PC-9 (cell line): ENCODE measurements at regions not wholly inside any gene's neighbourhood (a gene's known extent, or its start where the extent isn't known, plus 50 kb on each side); places are given as distances from the start of the nearest gene placed in this dataset.
"Not testable (repeated sequence)": the region's sequence is repeated elsewhere in the genome, so short reads cannot be mapped to it uniquely, and the experiment has no call there.

ENCODE experiments used
- BruUV-seq: library from RNA; stranded (reverse); fragments of 400-500 nt; replicated peaks from 2 replicates; lab custom pipeline; 2021; lab: Mats Ljungman, UMichigan
- CTCF ChIA-PET: fragments of 300-600 bp; sonication (Branson Sonifier 250); formaldehyde crosslinking; loops from one replicate; lab custom pipeline; 2022; ENCODE audit warnings: antibody characterized with exemption; lab: Charles Lee
- POLR2A ChIA-PET: fragments of 300-600 bp; sonication (Branson Sonifier 250); formaldehyde crosslinking; loops from one replicate; lab custom pipeline; 2022; ENCODE audit warnings: antibody characterized with exemption; ENCODE audit not compliant: unreplicated experiment; lab: Charles Lee
- DNase-seq, 2 experiments: peaks; one replicate each; pipeline versions ENCODE4 v3.0.0 to v3.0.0-alpha.2; 2015 to 2022; ENCODE audit warnings: mixed read lengths in 1 of 2
- H2AFZ ChIP-seq: fragments of 200-600 bp; sonication (generic); 2 replicates; pipeline ENCODE4 v1.8.1; 2017; ENCODE audit warnings: antibody characterized with exemption
- H3F3A ChIP-seq: fragments of 200-600 bp; sonication (generic); 2 replicates; pipeline ENCODE4 v1.8.1; 2017; ENCODE audit warnings: antibody characterized with exemption, mild to moderate bottlenecking, low read depth; ENCODE audit not compliant: insufficient read depth
- H3K27ac ChIP-seq: fragments of 200-600 bp; sonication (generic); 2 replicates; pipeline ENCODE4 v1.6.1; 2016; ENCODE audit warnings: mixed run types
- H3K27me3 ChIP-seq: fragments of 200-600 bp; sonication (generic); 2 replicates; pipeline ENCODE4 v1.6.1; 2016; ENCODE audit warnings: low read depth, mixed run types; ENCODE audit not compliant: insufficient read depth
- H3K36me3 ChIP-seq: fragments of 200-600 bp; sonication (generic); 2 replicates; pipeline ENCODE4 v1.6.1; 2016; ENCODE audit warnings: low read depth, mixed run types
- H3K4me1 ChIP-seq: fragments of 200-600 bp; sonication (generic); replicated peaks from 2 replicates; pipeline ENCODE4 v1.6.1; 2016; ENCODE audit warnings: mixed run types; ENCODE audit not compliant: insufficient read depth
- H3K4me2 ChIP-seq: fragments of 200-600 bp; sonication (generic); 2 replicates; pipeline ENCODE4 v1.6.1; 2017; ENCODE audit warnings: mixed run types
- H3K4me3 ChIP-seq: fragments of 200-600 bp; sonication (generic); 2 replicates; pipeline ENCODE4 v1.6.1; 2016; ENCODE audit warnings: mixed run types
- H3K79me2 ChIP-seq: fragments of 200-600 bp; sonication (generic); 2 replicates; pipeline ENCODE4 v1.6.1; 2017; ENCODE audit warnings: low read depth, mixed run types
- H3K9me2 ChIP-seq: fragments of 200-600 bp; sonication (generic); 2 replicates; pipeline ENCODE4 v1.8.1; 2017; ENCODE audit warnings: mild to moderate bottlenecking; ENCODE audit not compliant: insufficient read depth
- H3K9me3 ChIP-seq: fragments of 200-600 bp; sonication (generic); 2 replicates; pipeline ENCODE4 v1.8.1; 2016; ENCODE audit warnings: low read depth; ENCODE audit not compliant: insufficient read depth
- H4K20me1 ChIP-seq: fragments of 200-600 bp; sonication (generic); 2 replicates; pipeline ENCODE4 v1.8.1; 2017; ENCODE audit not compliant: insufficient read depth
- intact Hi-C: fragments of 100-400 bp; cut with micrococcal nuclease; formaldehyde crosslinking; loops from one replicate; pipeline ENCODE4 v1.10.0; 2022; ENCODE audit not compliant: unreplicated experiment
- TF ChIP-seq, protein P1 (sequence below): fragments of 200-600 bp; sonication (generic); conservative IDR thresholded peaks from 2 replicates; pipeline ENCODE4 v1.6.1; 2017; ENCODE audit warnings: mixed run types, antibody characterized with exemption, mild to moderate bottlenecking, moderate library complexity

GRCh38 chr21:9070703-9071102 lies 1450.7 kb upstream of the TPTE start:
- POLR2A ChIA-PET, H3K9me3 ChIP-seq, H2AFZ ChIP-seq, H3K4me3 ChIP-seq, CTCF ChIA-PET, H3K79me2 ChIP-seq, H3K36me3 ChIP-seq, intact Hi-C loops, H3F3A ChIP-seq, H3K4me2 ChIP-seq, H3K9me2 ChIP-seq, H3K27ac ChIP-seq, H4K20me1 ChIP-seq, H3K4me1 ChIP-seq, BruUV-seq, H3K27me3 ChIP-seq, DNase-seq: not testable (repeated sequence)
- TF ChIP-seq, protein P1, sequence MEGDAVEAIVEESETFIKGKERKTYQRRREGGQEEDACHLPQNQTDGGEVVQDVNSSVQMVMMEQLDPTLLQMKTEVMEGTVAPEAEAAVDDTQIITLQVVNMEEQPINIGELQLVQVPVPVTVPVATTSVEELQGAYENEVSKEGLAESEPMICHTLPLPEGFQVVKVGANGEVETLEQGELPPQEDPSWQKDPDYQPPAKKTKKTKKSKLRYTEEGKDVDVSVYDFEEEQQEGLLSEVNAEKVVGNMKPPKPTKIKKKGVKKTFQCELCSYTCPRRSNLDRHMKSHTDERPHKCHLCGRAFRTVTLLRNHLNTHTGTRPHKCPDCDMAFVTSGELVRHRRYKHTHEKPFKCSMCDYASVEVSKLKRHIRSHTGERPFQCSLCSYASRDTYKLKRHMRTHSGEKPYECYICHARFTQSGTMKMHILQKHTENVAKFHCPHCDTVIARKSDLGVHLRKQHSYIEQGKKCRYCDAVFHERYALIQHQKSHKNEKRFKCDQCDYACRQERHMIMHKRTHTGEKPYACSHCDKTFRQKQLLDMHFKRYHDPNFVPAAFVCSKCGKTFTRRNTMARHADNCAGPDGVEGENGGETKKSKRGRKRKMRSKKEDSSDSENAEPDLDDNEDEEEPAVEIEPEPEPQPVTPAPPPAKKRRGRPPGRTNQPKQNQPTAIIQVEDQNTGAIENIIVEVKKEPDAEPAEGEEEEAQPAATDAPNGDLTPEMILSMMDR = peak; percentile 53

GRCh38 chr21:9073010-9073409 lies 1448.4 kb upstream of the TPTE start:
- DNase-seq, H3K36me3 ChIP-seq, H3K27ac ChIP-seq, H3K27me3 ChIP-seq, H3K4me3 ChIP-seq, H3K9me3 ChIP-seq, H3K4me1 ChIP-seq, POLR2A ChIA-PET, BruUV-seq, H3K9me2 ChIP-seq, H3K79me2 ChIP-seq, H3K4me2 ChIP-seq, H2AFZ ChIP-seq, CTCF ChIA-PET, intact Hi-C loops, H4K20me1 ChIP-seq, H3F3A ChIP-seq: not testable (repeated sequence)

GRCh38 chr21:9074772-9075171 lies 1446.6 kb upstream of the TPTE start:
- BruUV-seq, H4K20me1 ChIP-seq, H3F3A ChIP-seq, H3K4me1 ChIP-seq, H3K27me3 ChIP-seq, DNase-seq, H3K36me3 ChIP-seq, H3K4me2 ChIP-seq, H2AFZ ChIP-seq, intact Hi-C loops, H3K9me3 ChIP-seq, CTCF ChIA-PET, POLR2A ChIA-PET, H3K27ac ChIP-seq, H3K4me3 ChIP-seq, H3K79me2 ChIP-seq, H3K9me2 ChIP-seq: not testable (repeated sequence)

GRCh38 chr21:9083091-9083826 lies 1438.1 kb upstream of the TPTE start:
- H2AFZ ChIP-seq, H3K9me2 ChIP-seq, H4K20me1 ChIP-seq, H3K27me3 ChIP-seq, intact Hi-C loops, H3K36me3 ChIP-seq, H3K4me2 ChIP-seq, H3K9me3 ChIP-seq, H3K4me3 ChIP-seq, H3K27ac ChIP-seq, POLR2A ChIA-PET, CTCF ChIA-PET, DNase-seq, H3F3A ChIP-seq, H3K4me1 ChIP-seq, H3K79me2 ChIP-seq, BruUV-seq: not testable (repeated sequence)

- intact Hi-C loops, H3K9me2 ChIP-seq, H2AFZ ChIP-seq, POLR2A ChIA-PET, H3K4me3 ChIP-seq, H3K36me3 ChIP-seq, H3K27me3 ChIP-seq, H3K4me2 ChIP-seq, BruUV-seq, CTCF ChIA-PET, H3F3A ChIP-seq, H3K79me2 ChIP-seq, H3K4me1 ChIP-seq, DNase-seq, H3K9me3 ChIP-seq, H4K20me1 ChIP-seq, H3K27ac ChIP-seq: not testable (repeated sequence)
These were observed 1435.1 kb upstream of the TPTE start for GRCh38 chr21:9086299-9086698.

DNA sequence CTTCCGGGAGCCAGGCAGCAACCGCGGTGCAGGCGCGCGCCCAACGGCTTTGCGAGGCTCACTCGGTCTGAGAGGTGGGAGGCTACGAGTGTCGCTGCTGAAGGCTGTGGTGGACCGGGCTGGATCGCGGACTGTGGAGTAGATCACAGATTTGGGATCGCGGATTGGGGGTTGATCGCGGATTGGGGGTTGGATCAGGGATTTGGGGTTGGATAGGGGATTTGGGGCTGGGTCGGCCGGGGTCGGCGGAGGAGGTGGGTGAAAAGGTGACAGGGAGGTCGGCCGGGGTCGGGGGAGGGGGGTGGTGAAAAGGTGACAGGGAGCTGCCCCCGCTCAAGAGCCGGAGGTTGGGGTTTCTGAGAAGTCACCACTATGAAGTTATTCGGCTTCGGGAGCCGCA lies 1433.6 kb upstream of the TPTE start:
- H3K79me2 ChIP-seq, CTCF ChIA-PET, BruUV-seq, H3K4me2 ChIP-seq, intact Hi-C loops, H3F3A ChIP-seq, H3K27ac ChIP-seq, H3K4me1 ChIP-seq, POLR2A ChIA-PET, H3K9me3 ChIP-seq, H3K9me2 ChIP-seq, H3K4me3 ChIP-seq, H2AFZ ChIP-seq, DNase-seq, H3K27me3 ChIP-seq, H4K20me1 ChIP-seq, H3K36me3 ChIP-seq: not testable (repeated sequence)

GRCh38 chr21:9129741-9130140 lies 1391.6 kb upstream of the TPTE start:
- H3K36me3 ChIP-seq, H3K9me2 ChIP-seq, H3K27me3 ChIP-seq, DNase-seq, H3K27ac ChIP-seq, H3K4me2 ChIP-seq, H4K20me1 ChIP-seq, H3K9me3 ChIP-seq, H3K79me2 ChIP-seq, H3F3A ChIP-seq, CTCF ChIA-PET, POLR2A ChIA-PET, H3K4me1 ChIP-seq, H3K4me3 ChIP-seq, intact Hi-C loops, H2AFZ ChIP-seq, BruUV-seq: not testable (repeated sequence)
